Liver (tissue), 8 donors: ENCODE measurements at regions not wholly inside any gene's neighbourhood (a gene's known extent, or its start where the extent isn't known, plus 50 kb on each side); places are given as distances from the start of the nearest gene placed in this dataset.

Experiments used
- DNase-seq: peaks from one replicate; pipeline ENCODE4 v3.0.0-alpha.2; 2017; ENCODE audit warnings: low spot score
- H3K27ac ChIP-seq, 2 donors: one replicate each; pipeline ENCODE4 v1.7.0; 2013; ENCODE audit warnings: inconsistent platforms in 2 of 2, low read length in 2 of 2, control low read depth in 1 of 2, low read depth in 1 of 2, mild to moderate bottlenecking in 1 of 2
- H3K27me3 ChIP-seq, 4 donors: one replicate each; pipeline versions ENCODE4 v1.6.1 to v1.7.0; 2013; ENCODE audit warnings: low read length in 3 of 4, inconsistent platforms in 1 of 4, mild to moderate bottlenecking in 1 of 4, moderate library complexity in 1 of 4; ENCODE audit not compliant: control insufficient read depth in 4 of 4, insufficient read depth in 4 of 4
- H3K36me3 ChIP-seq, 4 donors: one replicate each; pipeline versions ENCODE4 v1.6.1 to v1.7.0; 2013; ENCODE audit warnings: low read length in 3 of 4, mild to moderate bottlenecking in 3 of 4, low read depth in 1 of 4, moderate library complexity in 1 of 4; ENCODE audit not compliant: control insufficient read depth in 4 of 4, insufficient read depth in 3 of 4
- H3K4me1 ChIP-seq, 4 donors: one replicate each; pipeline versions ENCODE4 v1.6.1 to v1.7.0; 2013; ENCODE audit warnings: low read length in 3 of 4, mild to moderate bottlenecking in 3 of 4, moderate library complexity in 1 of 4; ENCODE audit not compliant: control insufficient read depth in 4 of 4, insufficient read depth in 4 of 4
- H3K4me3 ChIP-seq, 3 donors: one replicate each; pipeline versions ENCODE4 v1.6.1 to v1.7.0; 2013; ENCODE audit warnings: low read length in 3 of 3, control low read depth in 1 of 3, low read depth in 1 of 3, mild to moderate bottlenecking in 1 of 3
- H3K9ac ChIP-seq, 2 donors: one replicate each; pipeline ENCODE4 v1.7.0; 2013; ENCODE audit warnings: low read length in 2 of 2, mild to moderate bottlenecking in 2 of 2, moderate library complexity in 2 of 2, control low read depth in 1 of 2, low read depth in 1 of 2
- H3K9me3 ChIP-seq, 4 donors: one replicate each; pipeline versions ENCODE4 v1.6.1 to v1.7.0; 2013; ENCODE audit warnings: low read length in 3 of 4; ENCODE audit not compliant: control insufficient read depth in 4 of 4
- EGR1 ChIP-seq, 2 donors: IDR thresholded peaks; 2 replicates each; pipeline ENCODE4 v1.6.1; 2016 to 2018; ENCODE audit warnings: antibody characterized with exemption in 2 of 2, low read depth in 2 of 2
- FOXA1 ChIP-seq: IDR thresholded peaks from 2 replicates; pipeline ENCODE4 v1.6.1; 2016; ENCODE audit warnings: antibody characterized with exemption
- FOXA2 ChIP-seq: IDR thresholded peaks from 2 replicates; pipeline ENCODE4 v1.6.1; 2016; ENCODE audit warnings: antibody characterized with exemption
- GABPA ChIP-seq, 2 donors: IDR thresholded peaks in 1 of 2; conservative IDR thresholded peaks in 1 of 2; 2 replicates each; pipeline ENCODE4 v1.6.1; 2016; ENCODE audit warnings: antibody characterized with exemption in 2 of 2, mild to moderate bottlenecking in 1 of 2, moderate library complexity in 1 of 2
- HNF4A ChIP-seq, 2 donors: conservative IDR thresholded peaks; 2 replicates each; pipeline ENCODE4 v1.6.1; 2016; ENCODE audit warnings: antibody characterized with exemption in 2 of 2, mild to moderate bottlenecking in 2 of 2
- HNF4G ChIP-seq: IDR thresholded peaks from 2 replicates; pipeline ENCODE4 v1.6.1; 2016; ENCODE audit warnings: antibody characterized with exemption
- JUND ChIP-seq, 2 donors: IDR thresholded peaks; 2 replicates each; pipeline ENCODE4 v1.6.1; 2016; ENCODE audit warnings: antibody characterized with exemption in 2 of 2
- MAX ChIP-seq: IDR thresholded peaks from 2 replicates; pipeline ENCODE4 v1.6.1; 2016; ENCODE audit warnings: antibody characterized with exemption
- NR2F2 ChIP-seq: IDR thresholded peaks from 2 replicates; pipeline ENCODE4 v1.6.1; 2016; ENCODE audit warnings: antibody characterized with exemption
- RAD21 ChIP-seq, 2 donors: IDR thresholded peaks; 2 replicates each; pipeline ENCODE4 v1.6.1; 2016; ENCODE audit warnings: antibody characterized with exemption in 2 of 2, mild to moderate bottlenecking in 2 of 2
- RXRA ChIP-seq, 2 donors: IDR thresholded peaks; 2 replicates each; pipeline ENCODE4 v1.6.1; 2017 to 2018; ENCODE audit warnings: antibody characterized with exemption in 2 of 2, mild to moderate bottlenecking in 1 of 2
- SP1 ChIP-seq: IDR thresholded peaks from 2 replicates; pipeline ENCODE4 v1.6.1; 2018; ENCODE audit warnings: antibody characterized with exemption, mild to moderate bottlenecking
- TAF1 ChIP-seq: conservative IDR thresholded peaks from 2 replicates; pipeline ENCODE4 v1.6.1; 2016; ENCODE audit warnings: antibody characterized with exemption, mild to moderate bottlenecking
- YY1 ChIP-seq: IDR thresholded peaks from 2 replicates; pipeline ENCODE4 v1.6.1; 2016; ENCODE audit warnings: antibody characterized with exemption, mild to moderate bottlenecking
- WGBS: extraction: QIAGEN DNeasy Blood & Tissue Kit; methylation state at CpG from one replicate; pipeline ENCODE4 v1.1.7; 2013; 5-methylcytosine and 5-hydroxymethylcytosine counted together
- TF ChIP-seq, protein P1 (sequence below): IDR thresholded peaks from 2 replicates; pipeline ENCODE4 v1.6.1; 2016; ENCODE audit warnings: antibody characterized with exemption
- TF ChIP-seq, protein P2 (sequence below): IDR thresholded peaks from 2 replicates; pipeline ENCODE4 v1.6.1; 2016; ENCODE audit warnings: antibody characterized with exemption, mild to moderate bottlenecking
- TF ChIP-seq, protein P3 (sequence below): fragments of 150-350 bp; IDR thresholded peaks from 2 replicates; pipeline ENCODE4 v1.5.1; 2017; ENCODE audit warnings: improper control_type of control experiment, low read depth, low read length; ENCODE audit not compliant: missing input control
- TF ChIP-seq, protein P4 (sequence below): IDR thresholded peaks from 2 replicates; pipeline ENCODE4 v1.6.1; 2016; ENCODE audit warnings: antibody characterized with exemption
- donor health status: healthy.
- donor health status: healthy.
- donor health status: healthy.
- donor health status: healthy.
- donor health status: healthy.

DNA sequence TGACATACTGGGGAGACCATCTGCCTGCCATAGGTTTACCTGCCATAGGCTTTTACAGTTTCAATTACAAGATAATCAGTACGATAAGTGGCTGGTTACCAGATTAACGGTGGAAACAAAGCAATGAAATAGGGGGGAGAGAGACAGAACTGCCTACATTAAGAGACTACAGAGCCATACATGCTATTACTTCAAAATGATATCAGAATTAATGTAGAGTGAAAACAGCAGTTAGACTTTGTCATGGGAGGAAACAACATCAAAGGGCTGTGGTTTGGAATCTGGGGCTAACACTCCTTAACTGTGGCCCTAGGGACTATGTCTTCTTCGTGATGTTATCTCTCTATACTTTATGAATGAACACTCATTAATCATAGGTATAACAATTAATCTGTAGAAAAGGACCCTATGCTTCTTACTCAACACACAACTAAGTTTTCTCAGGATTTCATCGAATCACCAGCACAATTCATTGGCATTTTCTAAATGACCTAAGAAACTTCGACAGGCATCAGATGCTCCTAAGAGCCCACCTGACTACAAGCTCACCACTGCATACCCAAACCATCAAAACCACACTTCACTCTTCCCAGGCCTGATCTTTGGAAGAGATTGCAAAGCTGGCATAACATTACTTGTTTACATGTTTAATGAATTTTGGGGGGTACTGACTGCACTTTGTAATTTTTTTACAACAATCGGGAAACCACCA is 475.6 kb upstream of the SOX5 start:
- no peaks in the 10 kb centered on the region for H3K27me3 ChIP-seq
- TF ChIP-seq FOXA1 = no peak
- no peak for TF ChIP-seq JUND (IDR thresholded peaks at IDR 0.05)
- TF ChIP-seq TAF1 = no peak
- TF ChIP-seq FOXA2 = no peak
- TF ChIP-seq SP1 = no peak
- TF ChIP-seq RXRA (IDR thresholded peaks at IDR 0.05) = no peak
- TF ChIP-seq, protein P1, sequence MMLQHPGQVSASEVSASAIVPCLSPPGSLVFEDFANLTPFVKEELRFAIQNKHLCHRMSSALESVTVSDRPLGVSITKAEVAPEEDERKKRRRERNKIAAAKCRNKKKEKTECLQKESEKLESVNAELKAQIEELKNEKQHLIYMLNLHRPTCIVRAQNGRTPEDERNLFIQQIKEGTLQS = no peak
- TF ChIP-seq, protein P2, sequence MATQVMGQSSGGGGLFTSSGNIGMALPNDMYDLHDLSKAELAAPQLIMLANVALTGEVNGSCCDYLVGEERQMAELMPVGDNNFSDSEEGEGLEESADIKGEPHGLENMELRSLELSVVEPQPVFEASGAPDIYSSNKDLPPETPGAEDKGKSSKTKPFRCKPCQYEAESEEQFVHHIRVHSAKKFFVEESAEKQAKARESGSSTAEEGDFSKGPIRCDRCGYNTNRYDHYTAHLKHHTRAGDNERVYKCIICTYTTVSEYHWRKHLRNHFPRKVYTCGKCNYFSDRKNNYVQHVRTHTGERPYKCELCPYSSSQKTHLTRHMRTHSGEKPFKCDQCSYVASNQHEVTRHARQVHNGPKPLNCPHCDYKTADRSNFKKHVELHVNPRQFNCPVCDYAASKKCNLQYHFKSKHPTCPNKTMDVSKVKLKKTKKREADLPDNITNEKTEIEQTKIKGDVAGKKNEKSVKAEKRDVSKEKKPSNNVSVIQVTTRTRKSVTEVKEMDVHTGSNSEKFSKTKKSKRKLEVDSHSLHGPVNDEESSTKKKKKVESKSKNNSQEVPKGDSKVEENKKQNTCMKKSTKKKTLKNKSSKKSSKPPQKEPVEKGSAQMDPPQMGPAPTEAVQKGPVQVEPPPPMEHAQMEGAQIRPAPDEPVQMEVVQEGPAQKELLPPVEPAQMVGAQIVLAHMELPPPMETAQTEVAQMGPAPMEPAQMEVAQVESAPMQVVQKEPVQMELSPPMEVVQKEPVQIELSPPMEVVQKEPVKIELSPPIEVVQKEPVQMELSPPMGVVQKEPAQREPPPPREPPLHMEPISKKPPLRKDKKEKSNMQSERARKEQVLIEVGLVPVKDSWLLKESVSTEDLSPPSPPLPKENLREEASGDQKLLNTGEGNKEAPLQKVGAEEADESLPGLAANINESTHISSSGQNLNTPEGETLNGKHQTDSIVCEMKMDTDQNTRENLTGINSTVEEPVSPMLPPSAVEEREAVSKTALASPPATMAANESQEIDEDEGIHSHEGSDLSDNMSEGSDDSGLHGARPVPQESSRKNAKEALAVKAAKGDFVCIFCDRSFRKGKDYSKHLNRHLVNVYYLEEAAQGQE = no peak
- no peak for TF ChIP-seq HNF4G
- no peak for TF ChIP-seq GABPA (IDR thresholded peaks at IDR 0.05 in 1 of 2, conservative IDR thresholded peaks at IDR 0.05 in 1 of 2)
- no peak for TF ChIP-seq HNF4A (conservative IDR thresholded peaks at IDR 0.05)
- TF ChIP-seq, protein P3, sequence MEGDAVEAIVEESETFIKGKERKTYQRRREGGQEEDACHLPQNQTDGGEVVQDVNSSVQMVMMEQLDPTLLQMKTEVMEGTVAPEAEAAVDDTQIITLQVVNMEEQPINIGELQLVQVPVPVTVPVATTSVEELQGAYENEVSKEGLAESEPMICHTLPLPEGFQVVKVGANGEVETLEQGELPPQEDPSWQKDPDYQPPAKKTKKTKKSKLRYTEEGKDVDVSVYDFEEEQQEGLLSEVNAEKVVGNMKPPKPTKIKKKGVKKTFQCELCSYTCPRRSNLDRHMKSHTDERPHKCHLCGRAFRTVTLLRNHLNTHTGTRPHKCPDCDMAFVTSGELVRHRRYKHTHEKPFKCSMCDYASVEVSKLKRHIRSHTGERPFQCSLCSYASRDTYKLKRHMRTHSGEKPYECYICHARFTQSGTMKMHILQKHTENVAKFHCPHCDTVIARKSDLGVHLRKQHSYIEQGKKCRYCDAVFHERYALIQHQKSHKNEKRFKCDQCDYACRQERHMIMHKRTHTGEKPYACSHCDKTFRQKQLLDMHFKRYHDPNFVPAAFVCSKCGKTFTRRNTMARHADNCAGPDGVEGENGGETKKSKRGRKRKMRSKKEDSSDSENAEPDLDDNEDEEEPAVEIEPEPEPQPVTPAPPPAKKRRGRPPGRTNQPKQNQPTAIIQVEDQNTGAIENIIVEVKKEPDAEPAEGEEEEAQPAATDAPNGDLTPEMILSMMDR = no peak
- TF ChIP-seq RAD21 (IDR thresholded peaks at IDR 0.05) = no peak
- TF ChIP-seq YY1 = no peak
- TF ChIP-seq EGR1 (IDR thresholded peaks at IDR 0.05; ENCODE audit: low read depth in 2 of 2) = no peak
- TF ChIP-seq NR2F2 = no peak

DNA sequence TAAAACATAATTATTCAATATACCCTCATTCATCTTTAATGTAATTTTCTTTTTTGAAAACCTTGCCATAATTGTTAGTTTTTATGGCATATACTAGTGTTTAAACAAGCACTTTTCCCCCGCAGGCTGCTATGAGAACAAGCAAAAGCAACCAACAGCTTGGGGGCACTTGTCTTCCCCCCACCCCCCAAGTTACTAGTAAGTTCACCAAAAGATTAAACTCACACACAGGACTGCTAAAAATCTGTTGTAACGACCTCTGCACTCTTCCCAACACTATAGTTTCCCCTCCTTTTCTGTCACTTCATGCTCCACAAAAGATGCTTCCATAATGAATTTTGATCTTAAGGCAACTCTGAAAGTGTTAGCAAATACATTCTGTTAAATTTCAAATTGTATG is 474.9 kb upstream of the SOX5 start:
- Histone ChIP-seq H3K36me3 (no peaks in the 10 kb centered on the region), H3K9me3 (no peaks in the 10 kb centered on the region), H3K4me1 (peaks cover 6 to 28% (median 16%) of the 10 kb centered on the region in 4 donors), H3K9ac (no peak overlapping the region), H3K27me3 (no peaks in the 10 kb centered on the region), H3K27ac (no peak overlapping the region), H3K4me3 (no peak overlapping the region)
- DNase-seq = no peak
- 86% methylated on average over 2 of the region's 2 CpGs for WGBS
- no peak for TF ChIP-seq YY1
- TF ChIP-seq JUND (IDR thresholded peaks at IDR 0.05) = no peak
- TF ChIP-seq SP1 = no peak
- no peak for TF ChIP-seq GABPA (IDR thresholded peaks at IDR 0.05 in 1 of 2, conservative IDR thresholded peaks at IDR 0.05 in 1 of 2)
- TF ChIP-seq, protein P1 = no peak
- TF ChIP-seq, protein P2 = no peak
- TF ChIP-seq EGR1 (IDR thresholded peaks at IDR 0.05; ENCODE audit: low read depth in 2 of 2) = no peak
- TF ChIP-seq, protein P4, sequence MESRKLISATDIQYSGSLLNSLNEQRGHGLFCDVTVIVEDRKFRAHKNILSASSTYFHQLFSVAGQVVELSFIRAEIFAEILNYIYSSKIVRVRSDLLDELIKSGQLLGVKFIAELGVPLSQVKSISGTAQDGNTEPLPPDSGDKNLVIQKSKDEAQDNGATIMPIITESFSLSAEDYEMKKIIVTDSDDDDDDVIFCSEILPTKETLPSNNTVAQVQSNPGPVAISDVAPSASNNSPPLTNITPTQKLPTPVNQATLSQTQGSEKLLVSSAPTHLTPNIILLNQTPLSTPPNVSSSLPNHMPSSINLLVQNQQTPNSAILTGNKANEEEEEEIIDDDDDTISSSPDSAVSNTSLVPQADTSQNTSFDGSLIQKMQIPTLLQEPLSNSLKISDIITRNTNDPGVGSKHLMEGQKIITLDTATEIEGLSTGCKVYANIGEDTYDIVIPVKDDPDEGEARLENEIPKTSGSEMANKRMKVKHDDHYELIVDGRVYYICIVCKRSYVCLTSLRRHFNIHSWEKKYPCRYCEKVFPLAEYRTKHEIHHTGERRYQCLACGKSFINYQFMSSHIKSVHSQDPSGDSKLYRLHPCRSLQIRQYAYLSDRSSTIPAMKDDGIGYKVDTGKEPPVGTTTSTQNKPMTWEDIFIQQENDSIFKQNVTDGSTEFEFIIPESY = no peak
- TF ChIP-seq RAD21 (IDR thresholded peaks at IDR 0.05) = no peak
- no peak for TF ChIP-seq MAX
- TF ChIP-seq TAF1 = no peak
- TF ChIP-seq HNF4A (conservative IDR thresholded peaks at IDR 0.05) = no peak
- TF ChIP-seq RXRA (IDR thresholded peaks at IDR 0.05) = no peak
- TF ChIP-seq FOXA1 = no peak
- TF ChIP-seq NR2F2 = no peak

More for the DNA sequence above, 475.6 kb upstream of the SOX5 start:
- Histone ChIP-seq H3K4me1 (peaks cover 6 to 28% (median 16%) of the 10 kb centered on the region in 4 donors), H3K27ac (no peak overlapping the region), H3K4me3 (no peak overlapping the region), H3K36me3 (no peaks in the 10 kb centered on the region), H3K9ac (no peak overlapping the region), H3K9me3 (no peaks in the 10 kb centered on the region)
- WGBS = 86% methylated on average over 6 of the region's 6 CpGs
- DNase-seq = no peak
